ENCODE measurements at regions not wholly inside any gene's neighbourhood (a gene's known extent, or its start where the extent isn't known, plus 50 kb on each side); places are given as distances from the start of the nearest gene placed in this dataset.

GRCh38 chr6:23174781-23175361, 605.5 kb downstream of the HDGFL1 start:
- DNase-seq (ENCODE audit: low spot score): no peak
- Mint-ChIP-seq H3K27me3 (ENCODE audit: unreplicated experiment) (no peaks in the 10 kb centered on the region), H3K36me3 (ENCODE audit: low read depth, unreplicated experiment) (peaks cover 4% of the 10 kb centered on the region), H3K27ac (ENCODE audit: unreplicated experiment) (no peak overlapping the region), H3K4me1 (ENCODE audit: unreplicated experiment) (peaks cover 29% of the 10 kb centered on the region), H3K4me3 (ENCODE audit: unreplicated experiment) (no peak overlapping the region), H3K9me3 (ENCODE audit: unreplicated experiment) (no peaks in the 10 kb centered on the region)
- TF ChIP-seq CTCF (IDR thresholded peaks at IDR 0.05; ENCODE audit: unreplicated experiment): no peak

- H3K36me3 Mint-ChIP-seq (ENCODE audit: low read depth, unreplicated experiment): peaks cover 4% of the 10 kb centered on the region
- peaks cover 29% of the 10 kb centered on the region for H3K4me1 Mint-ChIP-seq (ENCODE audit: unreplicated experiment)
- H3K9me3 Mint-ChIP-seq (ENCODE audit: unreplicated experiment): no peaks in the 10 kb centered on the region
- no peak overlapping the region for H3K4me3 Mint-ChIP-seq (ENCODE audit: unreplicated experiment)
- H3K27ac Mint-ChIP-seq (ENCODE audit: unreplicated experiment): no peak overlapping the region
- no peak for DNase-seq (ENCODE audit: low spot score)
- TF ChIP-seq CTCF (IDR thresholded peaks at IDR 0.05; ENCODE audit: unreplicated experiment): no peak
- H3K27me3 Mint-ChIP-seq (ENCODE audit: unreplicated experiment): no peaks in the 10 kb centered on the region
Measured at GRCh38 chr6:23175391-23175790, 606.0 kb downstream of the HDGFL1 start.

- H3K36me3 Mint-ChIP-seq (ENCODE audit: low read depth, unreplicated experiment): peaks cover under 1% of the 10 kb centered on the region
Measured at GRCh38 chr6:23176471-23176870, 607.1 kb downstream of the HDGFL1 start.

GRCh38 chr6:23176883-23177282, 607.5 kb downstream of the HDGFL1 start:
- no peak for DNase-seq (ENCODE audit: low spot score)
- TF ChIP-seq CTCF (IDR thresholded peaks at IDR 0.05; ENCODE audit: unreplicated experiment): no peak
- no peak overlapping the region for H3K27ac Mint-ChIP-seq (ENCODE audit: unreplicated experiment)

More at GRCh38 chr6:23176471-23176870, 607.1 kb downstream of the HDGFL1 start:
- Mint-ChIP-seq H3K27me3 (ENCODE audit: unreplicated experiment) (no peaks in the 10 kb centered on the region), H3K4me3 (ENCODE audit: unreplicated experiment) (no peak overlapping the region), H3K27ac (ENCODE audit: unreplicated experiment) (no peak overlapping the region), H3K4me1 (ENCODE audit: unreplicated experiment) (peaks cover 27% of the 10 kb centered on the region), H3K9me3 (ENCODE audit: unreplicated experiment) (no peaks in the 10 kb centered on the region)
- DNase-seq (ENCODE audit: low spot score): no peak
- no peak for TF ChIP-seq CTCF (IDR thresholded peaks at IDR 0.05; ENCODE audit: unreplicated experiment)

GRCh38 chr6:23177806-23178205, 608.4 kb downstream of the HDGFL1 start:
- H3K27ac Mint-ChIP-seq (ENCODE audit: unreplicated experiment): no peak overlapping the region
- no peaks in the 10 kb centered on the region for H3K36me3 Mint-ChIP-seq (ENCODE audit: low read depth, unreplicated experiment)
- H3K4me1 Mint-ChIP-seq (ENCODE audit: unreplicated experiment): peaks cover 27% of the 10 kb centered on the region
- H3K9me3 Mint-ChIP-seq (ENCODE audit: unreplicated experiment): no peaks in the 10 kb centered on the region
- no peak for DNase-seq (ENCODE audit: low spot score)
- no peak overlapping the region for H3K4me3 Mint-ChIP-seq (ENCODE audit: unreplicated experiment)
- TF ChIP-seq CTCF (IDR thresholded peaks at IDR 0.05; ENCODE audit: unreplicated experiment): no peak
- H3K27me3 Mint-ChIP-seq (ENCODE audit: unreplicated experiment): no peaks in the 10 kb centered on the region

More at GRCh38 chr6:23176883-23177282, 607.5 kb downstream of the HDGFL1 start:
- Mint-ChIP-seq H3K4me3 (ENCODE audit: unreplicated experiment) (no peak overlapping the region), H3K36me3 (ENCODE audit: low read depth, unreplicated experiment) (no peaks in the 10 kb centered on the region), H3K27me3 (ENCODE audit: unreplicated experiment) (no peaks in the 10 kb centered on the region), H3K4me1 (ENCODE audit: unreplicated experiment) (peaks cover 27% of the 10 kb centered on the region), H3K9me3 (ENCODE audit: unreplicated experiment) (no peaks in the 10 kb centered on the region)
